ENCODE measurements at regions not wholly inside any gene's neighbourhood (a gene's known extent, or its start where the extent isn't known, plus 50 kb on each side); places are given as distances from the start of the nearest gene placed in this dataset.
"Not testable (repeated sequence)": the region's sequence is repeated elsewhere in the genome, so short reads cannot be mapped to it uniquely, and the experiment has no call there.

DNA sequence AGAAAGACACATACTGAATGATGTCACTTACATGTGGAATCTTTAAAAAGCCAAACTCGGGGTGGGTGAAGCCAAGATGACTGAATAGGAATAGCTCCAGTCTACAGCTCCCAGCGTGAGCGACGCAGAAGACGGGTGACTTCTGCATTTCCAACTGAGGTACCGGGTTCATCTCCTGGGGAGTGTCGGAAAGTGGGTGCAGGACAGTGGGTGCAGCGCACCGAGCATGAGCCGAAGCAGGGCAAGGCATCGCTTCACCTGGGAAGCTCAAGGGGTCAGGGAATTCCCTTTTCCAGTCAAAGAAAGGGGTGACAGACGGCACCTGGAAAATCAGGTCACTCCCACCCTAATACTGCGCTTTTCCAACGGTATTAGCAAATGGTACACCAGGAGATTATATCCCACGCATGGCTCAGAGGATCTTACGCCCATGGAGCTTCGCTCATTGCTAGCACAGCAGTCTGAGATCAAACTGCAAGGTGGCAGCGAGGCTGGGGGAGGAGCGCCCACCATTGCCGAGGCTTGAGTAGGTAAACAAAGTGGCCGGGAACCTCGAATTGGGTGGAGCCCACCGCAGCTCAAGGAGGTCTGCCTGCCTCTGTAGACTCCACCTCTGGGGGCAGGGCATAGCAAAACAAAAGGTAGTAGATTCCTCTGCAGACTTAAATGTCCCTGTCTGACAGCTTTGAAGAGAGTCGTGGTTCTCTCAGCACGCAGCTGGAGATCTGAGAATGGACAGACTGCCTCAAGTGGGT lies 103.0 kb upstream of the TMEM45B start:
- TF ChIP-seq RCOR1 (IDR thresholded peaks at IDR 0.05; ENCODE audit: insufficient replicate concordance, low read length); RAD21 (IDR thresholded peaks at IDR 0.05; ENCODE audit: low read length); POLR2A (IDR thresholded peaks at IDR 0.05; ENCODE audit: low read depth, low read length); CEBPB (IDR thresholded peaks at IDR 0.05; ENCODE audit: low read depth, low read length); SMC3 (IDR thresholded peaks at IDR 0.05; ENCODE audit: low read depth, low read length); FOS (IDR thresholded peaks at IDR 0.05; ENCODE audit: low read depth, low read length): not testable (repeated sequence)
- TF ChIP-seq, protein P1, sequence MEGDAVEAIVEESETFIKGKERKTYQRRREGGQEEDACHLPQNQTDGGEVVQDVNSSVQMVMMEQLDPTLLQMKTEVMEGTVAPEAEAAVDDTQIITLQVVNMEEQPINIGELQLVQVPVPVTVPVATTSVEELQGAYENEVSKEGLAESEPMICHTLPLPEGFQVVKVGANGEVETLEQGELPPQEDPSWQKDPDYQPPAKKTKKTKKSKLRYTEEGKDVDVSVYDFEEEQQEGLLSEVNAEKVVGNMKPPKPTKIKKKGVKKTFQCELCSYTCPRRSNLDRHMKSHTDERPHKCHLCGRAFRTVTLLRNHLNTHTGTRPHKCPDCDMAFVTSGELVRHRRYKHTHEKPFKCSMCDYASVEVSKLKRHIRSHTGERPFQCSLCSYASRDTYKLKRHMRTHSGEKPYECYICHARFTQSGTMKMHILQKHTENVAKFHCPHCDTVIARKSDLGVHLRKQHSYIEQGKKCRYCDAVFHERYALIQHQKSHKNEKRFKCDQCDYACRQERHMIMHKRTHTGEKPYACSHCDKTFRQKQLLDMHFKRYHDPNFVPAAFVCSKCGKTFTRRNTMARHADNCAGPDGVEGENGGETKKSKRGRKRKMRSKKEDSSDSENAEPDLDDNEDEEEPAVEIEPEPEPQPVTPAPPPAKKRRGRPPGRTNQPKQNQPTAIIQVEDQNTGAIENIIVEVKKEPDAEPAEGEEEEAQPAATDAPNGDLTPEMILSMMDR (conservative IDR thresholded peaks at IDR 0.05; ENCODE audit: low read depth, low read length), result not testable (repeated sequence)
- TF ChIP-seq, protein P2, sequence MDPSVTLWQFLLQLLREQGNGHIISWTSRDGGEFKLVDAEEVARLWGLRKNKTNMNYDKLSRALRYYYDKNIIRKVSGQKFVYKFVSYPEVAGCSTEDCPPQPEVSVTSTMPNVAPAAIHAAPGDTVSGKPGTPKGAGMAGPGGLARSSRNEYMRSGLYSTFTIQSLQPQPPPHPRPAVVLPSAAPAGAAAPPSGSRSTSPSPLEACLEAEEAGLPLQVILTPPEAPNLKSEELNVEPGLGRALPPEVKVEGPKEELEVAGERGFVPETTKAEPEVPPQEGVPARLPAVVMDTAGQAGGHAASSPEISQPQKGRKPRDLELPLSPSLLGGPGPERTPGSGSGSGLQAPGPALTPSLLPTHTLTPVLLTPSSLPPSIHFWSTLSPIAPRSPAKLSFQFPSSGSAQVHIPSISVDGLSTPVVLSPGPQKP (IDR thresholded peaks at IDR 0.05; ENCODE audit: borderline replicate concordance, low read depth, low read length), result not testable (repeated sequence)
- TF ChIP-seq, protein P3, sequence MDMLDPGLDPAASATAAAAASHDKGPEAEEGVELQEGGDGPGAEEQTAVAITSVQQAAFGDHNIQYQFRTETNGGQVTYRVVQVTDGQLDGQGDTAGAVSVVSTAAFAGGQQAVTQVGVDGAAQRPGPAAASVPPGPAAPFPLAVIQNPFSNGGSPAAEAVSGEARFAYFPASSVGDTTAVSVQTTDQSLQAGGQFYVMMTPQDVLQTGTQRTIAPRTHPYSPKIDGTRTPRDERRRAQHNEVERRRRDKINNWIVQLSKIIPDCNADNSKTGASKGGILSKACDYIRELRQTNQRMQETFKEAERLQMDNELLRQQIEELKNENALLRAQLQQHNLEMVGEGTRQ (IDR thresholded peaks at IDR 0.05; ENCODE audit: low read depth, low read length), result not testable (repeated sequence)

All from IMR-90 (cell line).